ENCODE measurements at regions not wholly inside any gene's neighbourhood (a gene's known extent, or its start where the extent isn't known, plus 50 kb on each side); places are given as distances from the start of the nearest gene placed in this dataset.

- no peak for DNase-seq
Observed at GRCh38 chr22:47656806-47657205, 894.4 kb downstream of the TBC1D22A start.

GRCh38 chr22:47655930-47656329 is 893.5 kb downstream of the TBC1D22A start:
- no peak for DNase-seq

DNA sequence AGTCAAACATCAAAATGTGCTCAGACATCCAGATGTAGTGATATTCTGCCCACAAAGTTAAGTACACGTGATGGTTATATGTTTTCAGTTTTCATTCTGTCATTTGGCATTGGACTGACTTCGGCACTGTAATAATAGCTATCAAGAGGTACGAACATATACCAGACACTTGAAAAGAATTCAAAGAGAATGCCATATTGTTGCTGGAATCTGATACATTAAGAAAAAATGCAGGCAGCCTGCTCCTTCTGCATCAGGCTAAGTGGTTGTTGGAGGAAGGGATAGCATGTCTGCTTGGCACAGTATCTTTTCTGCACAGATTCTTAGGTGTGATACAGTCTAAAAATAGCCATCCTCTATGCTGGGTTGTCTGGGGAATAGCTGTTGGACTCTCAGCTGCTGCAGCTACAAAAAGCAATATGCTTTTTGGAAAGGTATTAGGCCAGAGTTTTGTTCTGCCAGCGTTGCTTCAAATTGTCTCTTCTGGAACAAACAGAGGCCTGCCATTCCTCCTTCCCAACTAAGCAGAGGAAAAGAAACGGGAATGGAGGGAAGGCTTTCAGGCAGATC is 892.6 kb downstream of the TBC1D22A start:
- no peak for DNase-seq

- no peak for DNase-seq
Observed at GRCh38 chr22:47653921-47654320, 891.5 kb downstream of the TBC1D22A start.

DNA sequence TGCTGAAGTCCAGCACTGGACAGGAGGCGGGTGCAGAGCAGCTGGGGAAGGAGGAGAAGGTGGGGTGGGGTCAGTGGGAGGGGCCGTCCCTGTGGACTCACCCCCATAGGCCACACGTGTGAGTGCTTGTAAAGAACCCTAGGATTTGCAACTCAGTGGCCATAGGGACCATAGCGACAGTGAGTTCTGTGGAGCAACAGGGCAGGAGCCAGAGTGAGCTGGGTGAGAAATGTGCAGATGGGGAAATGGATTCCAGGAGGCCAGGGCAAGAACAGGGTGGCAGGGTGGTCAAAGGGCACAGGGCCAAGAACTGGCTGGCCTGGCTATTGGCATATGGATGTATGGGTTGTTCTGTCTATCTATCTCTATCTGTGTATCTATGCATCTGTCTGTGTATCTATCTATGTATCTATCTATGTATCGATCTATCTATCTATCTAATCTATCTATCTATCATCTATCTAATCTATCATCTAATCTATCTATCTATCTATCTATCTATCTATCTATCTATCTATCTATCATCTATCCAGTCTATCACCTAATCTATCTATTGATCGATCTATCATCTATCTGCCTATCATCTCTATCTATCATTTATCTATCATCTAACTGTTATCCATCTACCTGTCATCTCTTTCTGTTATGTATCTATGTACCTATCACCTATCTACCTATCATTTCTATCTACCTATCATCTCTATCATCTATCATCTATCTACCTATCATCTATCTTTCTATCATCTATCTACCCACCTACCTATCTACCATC is 889.0 kb downstream of the TBC1D22A start:
- DNase-seq = no peak

GRCh38 chr22:47647720-47648119 is 885.3 kb downstream of the TBC1D22A start:
- no peak for DNase-seq

DNA sequence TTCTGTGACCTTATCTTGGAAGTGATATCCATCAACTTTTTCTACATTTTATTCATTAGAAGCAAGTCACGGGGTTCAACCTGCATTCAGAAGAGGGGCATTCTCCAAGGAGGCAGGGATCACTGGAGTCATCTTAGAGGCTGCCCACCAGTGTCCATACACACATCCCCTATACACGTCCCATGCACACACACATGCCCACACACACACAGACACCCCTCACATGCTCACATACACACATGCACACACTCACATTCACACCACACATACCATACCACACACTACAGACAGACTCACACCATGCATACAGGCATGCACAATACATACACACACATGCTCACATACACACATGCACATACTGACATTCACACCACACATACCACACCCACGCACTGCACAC is 884.7 kb downstream of the TBC1D22A start:
- DNase-seq = no peak

GRCh38 chr22:47645923-47646322 is 883.5 kb downstream of the TBC1D22A start:
- no peak for DNase-seq

DNA sequence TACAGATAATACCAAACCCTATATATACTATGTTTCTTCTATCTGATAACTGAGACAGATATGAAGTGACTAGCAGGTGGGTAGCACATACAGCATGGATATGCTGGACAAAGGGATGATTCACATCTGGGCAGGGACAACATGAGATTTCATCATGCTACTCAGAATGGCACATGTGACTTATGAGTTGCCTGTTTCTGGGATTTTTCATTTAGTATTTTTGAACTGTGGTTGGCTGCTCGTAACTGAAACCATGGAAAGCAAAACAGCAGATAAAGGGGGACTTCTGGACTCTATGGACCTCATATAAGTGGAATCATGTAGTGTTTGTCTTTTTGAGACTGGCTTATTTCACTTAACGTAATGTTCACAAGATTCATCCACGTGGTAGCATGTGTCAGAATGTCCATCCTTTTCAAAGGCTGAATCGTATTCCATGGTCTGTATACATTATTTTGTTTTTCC is 883.0 kb downstream of the TBC1D22A start:
- DNase-seq = no peak

- no peak for DNase-seq
Observed at GRCh38 chr22:47634347-47634746, 871.9 kb downstream of the TBC1D22A start.

GRCh38 chr22:47633111-47633510 is 870.7 kb downstream of the TBC1D22A start:
- DNase-seq = no peak

DNA sequence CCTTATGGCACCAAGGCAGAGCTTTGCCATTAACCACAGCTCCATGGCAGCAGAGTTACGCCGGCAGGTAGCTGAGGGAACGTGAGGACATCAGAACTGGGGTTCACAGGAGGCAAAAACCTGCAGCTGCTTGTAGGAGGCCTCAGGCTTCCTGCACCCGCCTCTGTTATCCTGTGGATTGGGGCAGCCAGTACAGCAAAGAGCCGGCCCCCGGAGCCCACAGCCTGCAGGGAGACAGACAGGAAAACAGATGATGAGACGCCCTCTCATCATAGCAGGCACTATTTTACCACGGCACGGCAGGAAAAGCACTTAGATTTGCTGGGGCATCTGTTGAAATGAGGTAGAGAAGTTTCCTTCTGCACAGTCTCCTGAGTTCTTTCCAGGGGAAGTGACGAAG is 870.3 kb downstream of the TBC1D22A start:
- no peak for DNase-seq

DNA sequence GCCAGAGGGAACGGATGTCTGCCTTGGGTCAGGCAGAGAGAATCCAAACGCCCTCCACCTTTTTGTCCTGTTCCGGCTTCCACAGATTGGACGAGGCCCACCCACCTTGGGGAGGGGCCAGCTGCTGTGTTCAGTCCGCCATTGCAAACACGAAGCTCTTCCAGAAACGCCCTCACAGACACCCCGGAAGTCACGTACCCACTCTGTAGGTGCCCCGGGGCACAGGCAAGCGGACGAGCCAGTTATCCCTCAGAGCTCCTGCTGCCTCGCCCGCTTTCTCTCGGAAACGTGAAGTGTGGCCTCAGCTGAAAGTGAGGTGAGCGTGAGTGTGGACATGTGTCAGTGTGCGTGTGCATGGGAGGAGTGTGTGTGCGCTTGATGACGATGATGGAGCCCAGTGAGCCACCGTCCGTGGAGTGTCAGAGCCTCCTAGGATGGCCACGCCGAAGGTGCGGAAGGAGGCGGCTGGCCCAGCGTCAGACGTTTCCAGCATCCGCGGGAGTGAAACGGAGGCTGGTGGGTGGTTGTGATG is 869.2 kb downstream of the TBC1D22A start:
- no peak for DNase-seq

GRCh38 chr22:47630741-47631534 is 868.5 kb downstream of the TBC1D22A start:
- no peak for DNase-seq

DNA sequence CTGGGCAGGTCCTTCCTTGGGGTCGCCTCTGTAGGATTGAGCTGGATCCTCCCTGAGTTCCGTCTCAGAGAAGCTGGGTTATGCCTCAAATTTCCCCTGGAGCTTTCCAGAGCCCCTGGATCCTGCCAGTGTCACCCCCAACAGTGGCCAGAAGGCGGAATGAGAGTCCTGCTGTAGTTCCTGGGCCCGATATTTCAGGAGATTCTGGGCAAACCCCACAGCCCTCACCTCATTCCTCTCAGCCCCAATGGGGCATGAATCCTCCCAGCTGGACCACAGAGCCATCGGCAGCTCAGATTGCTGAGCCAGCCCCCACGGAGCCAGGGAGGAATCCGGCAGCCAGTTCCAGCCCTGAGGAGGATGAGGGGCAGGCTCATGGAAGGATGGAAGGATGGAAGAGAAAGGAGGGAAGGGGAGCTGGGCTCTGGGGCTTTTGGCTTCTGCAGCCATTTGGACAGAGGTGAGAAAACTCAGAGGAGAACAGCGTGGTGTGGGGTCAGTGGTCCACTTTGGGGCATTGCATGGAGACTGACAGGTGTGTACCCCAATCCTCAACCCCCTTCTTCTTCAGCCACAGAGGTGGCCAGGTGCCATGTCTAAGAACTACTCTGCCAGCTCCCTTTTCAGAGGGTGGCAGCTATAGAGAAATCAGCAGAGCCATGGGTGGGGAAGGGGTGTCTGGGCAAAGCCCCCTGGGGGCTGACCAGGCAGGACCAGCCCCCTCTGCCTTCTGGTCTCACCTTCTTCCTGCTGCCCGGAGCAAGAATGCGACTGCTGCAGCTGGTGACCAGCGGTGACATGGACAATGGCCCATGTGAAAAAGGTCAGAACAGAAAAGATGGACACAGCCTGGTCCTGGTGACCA is 867.6 kb downstream of the TBC1D22A start:
- no peak for DNase-seq

- DNase-seq = no peak
Observed at GRCh38 chr22:47629273-47629711, 866.8 kb downstream of the TBC1D22A start.

GRCh38 chr22:47628477-47629272 is 866.2 kb downstream of the TBC1D22A start:
- no peak for DNase-seq

GRCh38 chr22:47627556-47628253 is 865.3 kb downstream of the TBC1D22A start:
- no peak for DNase-seq

DNA sequence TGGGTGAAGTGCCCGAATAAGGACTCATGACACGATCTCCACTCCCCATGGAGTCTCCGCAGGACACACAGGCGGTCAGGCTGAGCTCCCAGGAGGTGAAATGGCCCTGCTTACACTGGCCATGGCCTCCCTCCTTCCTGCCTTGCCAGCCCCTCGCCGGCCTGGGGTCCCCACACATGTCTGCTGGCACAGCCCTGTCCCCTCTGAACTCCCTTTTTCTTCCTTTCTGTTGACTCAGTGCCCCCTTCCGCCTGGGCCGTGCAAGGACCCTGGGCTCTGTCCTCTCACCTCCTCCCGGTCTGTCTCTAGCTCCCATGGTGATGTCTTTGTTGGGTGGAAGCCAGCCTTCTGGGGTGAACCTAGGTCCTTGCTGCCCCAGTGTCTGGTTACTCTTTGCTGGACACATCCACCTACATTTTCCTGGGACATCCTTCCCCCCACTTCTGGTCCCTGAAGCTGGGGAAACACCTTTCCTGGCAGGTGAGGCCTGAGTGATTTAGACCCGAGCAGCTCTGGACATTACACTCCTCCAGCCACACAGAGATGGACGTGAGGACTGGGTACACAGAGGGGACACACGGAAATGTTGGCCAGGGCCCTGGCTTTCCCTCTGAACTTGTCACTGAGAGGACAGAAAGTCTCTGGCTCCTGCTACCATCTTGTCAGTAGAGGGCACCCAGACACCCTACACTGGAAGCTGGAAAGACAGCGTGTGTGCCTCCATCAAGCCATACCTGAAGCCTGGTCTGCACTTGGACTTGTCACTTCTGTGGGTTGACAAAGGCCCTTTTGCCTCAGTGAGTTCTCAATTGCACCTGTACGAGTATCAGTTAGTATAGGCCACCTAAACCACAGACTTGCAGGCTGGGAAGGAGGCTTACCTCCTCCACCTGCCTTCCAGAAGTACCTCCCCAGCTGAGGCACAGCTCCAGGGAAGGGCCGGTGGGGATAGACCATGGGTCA is 864.3 kb downstream of the TBC1D22A start:
- no peak for DNase-seq
